H1 (cell line): ENCODE measurements at regions not wholly inside any gene's neighbourhood (a gene's known extent, or its start where the extent isn't known, plus 50 kb on each side); places are given as distances from the start of the nearest gene placed in this dataset.

ENCODE experiments used
- CTCF ChIA-PET: fragments of 300-600 bp; sonication (Branson Sonifier 250); formaldehyde crosslinking; loops from one replicate; lab custom pipeline; 2021; ENCODE audit not compliant: partially characterized antibody; lab: Charles Lee
- POLR2A ChIA-PET: fragments of 300-600 bp; sonication (Branson Sonifier 250); formaldehyde crosslinking; loops from one replicate; lab custom pipeline; 2021; ENCODE audit warnings: inconsistent platforms; ENCODE audit not compliant: partially characterized antibody; lab: Charles Lee
- DNase-seq, 2 experiments: peaks; one replicate each; pipeline versions ENCODE4 v3.0.0 to v3.0.0-alpha.2; 2010 to 2022; ENCODE audit warnings: low spot score in 2 of 2, low read depth in 1 of 2, mixed read lengths in 1 of 2
- FAIRE-seq: peaks from 2 replicates; lab custom pipeline; 2011; peaks lifted over from hg19 to GRCh38; lab: Jason Lieb, UNC
- H2AFZ ChIP-seq: 2 replicates; pipeline ENCODE4 v1.8.1; 2012; ENCODE audit warnings: low read length, inconsistent platforms
- H2AK5ac ChIP-seq: 2 replicates; pipeline ENCODE4 v1.6.1; 2013; ENCODE audit warnings: low read depth, low read length
- H2BK120ac ChIP-seq: replicated peaks from 2 replicates; pipeline ENCODE3; 2013; ENCODE audit warnings: low read depth, low read length, inconsistent platforms
- H2BK12ac ChIP-seq: 2 replicates; pipeline ENCODE4 v1.6.1; 2013; ENCODE audit warnings: low read depth, low read length
- H2BK15ac ChIP-seq: 2 replicates; pipeline ENCODE4 v1.6.1; 2013; ENCODE audit warnings: low read length
- H2BK20ac ChIP-seq: 2 replicates; pipeline ENCODE4 v1.6.1; 2013; ENCODE audit warnings: low read length
- H2BK5ac ChIP-seq: 2 replicates; pipeline ENCODE4 v1.6.1; 2013; ENCODE audit warnings: low read depth, low read length
- H3K14ac ChIP-seq: 2 replicates; pipeline ENCODE4 v1.6.1; 2013; ENCODE audit warnings: inconsistent platforms; ENCODE audit not compliant: insufficient read length
- H3K18ac ChIP-seq: 2 replicates; pipeline ENCODE4 v1.6.1; 2013; ENCODE audit warnings: low read length; ENCODE audit errors: extremely low read depth
- H3K23ac ChIP-seq: 2 replicates; pipeline ENCODE4 v1.6.1; 2013; ENCODE audit warnings: inconsistent platforms; ENCODE audit not compliant: insufficient read length
- H3K23me2 ChIP-seq: 2 replicates; pipeline ENCODE4 v1.6.1; 2013; ENCODE audit warnings: low read depth, low read length
- H3K27ac ChIP-seq: 2 replicates; pipeline ENCODE4 v1.6.1; 2011; ENCODE audit warnings: low read depth, low read length, inconsistent platforms
- H3K27me3 ChIP-seq, 4 experiments: replicated peaks in 1 of 4; 1 replicate in 1 of 4; 2 replicates in 3 of 4; pipeline versions ENCODE4 v1.6.1 to v1.8.1; 2011 to 2013; ENCODE audit warnings: low read length in 3 of 4, mild to moderate bottlenecking in 3 of 4, inconsistent platforms in 2 of 4, mixed read lengths in 2 of 4, moderate library complexity in 1 of 4; ENCODE audit not compliant: control insufficient read depth in 3 of 4, insufficient read depth in 3 of 4; ENCODE audit errors: extremely low read depth in 1 of 4
- H3K36me3 ChIP-seq, 4 experiments: 2 replicates each; pipeline versions ENCODE4 v1.6.1 to v1.8.1; 2011 to 2013; ENCODE audit warnings: mild to moderate bottlenecking in 4 of 4, low read length in 3 of 4, moderate library complexity in 2 of 4, control low read depth in 1 of 4, inconsistent platforms in 1 of 4; ENCODE audit not compliant: insufficient read depth in 4 of 4, control insufficient read depth in 2 of 4
- H3K4ac ChIP-seq: replicated peaks from 2 replicates; pipeline ENCODE3; 2013; ENCODE audit warnings: low read length, low read depth, mixed read lengths, inconsistent platforms; ENCODE audit not compliant: insufficient read length
- H3K4me1 ChIP-seq, 4 experiments: replicated peaks in 1 of 4; 1 replicate in 1 of 4; 2 replicates in 3 of 4; pipeline versions ENCODE4 v1.6.1 to v1.8.1; 2011 to 2013; ENCODE audit warnings: low read length in 3 of 4, inconsistent platforms in 2 of 4, mixed read lengths in 1 of 4; ENCODE audit not compliant: insufficient read depth in 4 of 4, control insufficient read depth in 3 of 4
- H3K4me2 ChIP-seq, 2 experiments: 2 replicates each; pipeline versions ENCODE4 v1.6.1 to v1.8.1; 2011 to 2013; ENCODE audit warnings: low read depth in 2 of 2, low read length in 2 of 2, control low read depth in 1 of 2, inconsistent platforms in 1 of 2, mild to moderate bottlenecking in 1 of 2; ENCODE audit not compliant: insufficient read depth in 1 of 2
- H3K4me3 ChIP-seq, 4 experiments: fragments of 200-600, 300-600 bp in 1 of 4; sonication (generic), shearing (Covaris generic), sonication (Bioruptor Twin) in 1 of 4; 2 replicates each; pipeline versions ENCODE4 v1.5.1 to v1.8.1; 2011 to 2016; ENCODE audit warnings: low read length in 4 of 4, low read depth in 3 of 4, control low read depth in 2 of 4, inconsistent platforms in 2 of 4, mild to moderate bottlenecking in 2 of 4, mixed read lengths in 1 of 4, moderate library complexity in 1 of 4; ENCODE audit not compliant: insufficient read depth in 2 of 4; ENCODE audit errors: extremely low read depth in 1 of 4
- H3K56ac ChIP-seq: replicated peaks from 2 replicates; pipeline ENCODE3; 2013; ENCODE audit warnings: low read depth, mild to moderate bottlenecking, mixed read lengths, low read length, inconsistent platforms; ENCODE audit not compliant: insufficient read length
- H3K79me1 ChIP-seq: 2 replicates; pipeline ENCODE4 v1.6.1; 2013; ENCODE audit warnings: low read depth, low read length, control low read depth
- H3K79me2 ChIP-seq, 2 experiments: 2 replicates each; pipeline versions ENCODE4 v1.6.1 to v1.8.1; 2012 to 2013; ENCODE audit warnings: low read length in 2 of 2, mild to moderate bottlenecking in 2 of 2, inconsistent platforms in 1 of 2; ENCODE audit not compliant: insufficient read depth in 2 of 2, control insufficient read depth in 1 of 2
- H3K9ac ChIP-seq, 4 experiments: replicated peaks in 1 of 4; 1 replicate in 1 of 4; 2 replicates in 3 of 4; pipeline versions ENCODE4 v1.6.1 to v1.8.1; 2011 to 2013; ENCODE audit warnings: low read depth in 3 of 4, low read length in 3 of 4, control low read depth in 2 of 4, mild to moderate bottlenecking in 2 of 4, moderate library complexity in 2 of 4, inconsistent platforms in 1 of 4; ENCODE audit errors: extremely low read depth in 1 of 4
- H3K9me3 ChIP-seq, 2 experiments: 2 replicates each; pipeline versions ENCODE4 v1.6.1 to v1.8.1; 2012 to 2013; ENCODE audit warnings: mild to moderate bottlenecking in 2 of 2, moderate library complexity in 2 of 2, control low read depth in 1 of 2, inconsistent platforms in 1 of 2, low read depth in 1 of 2, low read length in 1 of 2, mixed read lengths in 1 of 2; ENCODE audit not compliant: insufficient read depth in 2 of 2
- H4K20me1 ChIP-seq, 2 experiments: replicated peaks in 1 of 2; 2 replicates each; pipeline versions ENCODE3 to v1.8.1; 2011 to 2013; ENCODE audit warnings: inconsistent platforms in 2 of 2, low read length in 2 of 2, mild to moderate bottlenecking in 1 of 2; ENCODE audit not compliant: insufficient read depth in 2 of 2, control insufficient read depth in 1 of 2
- H4K5ac ChIP-seq: 2 replicates; pipeline ENCODE4 v1.6.1; 2013; ENCODE audit warnings: low read length, low read depth, mixed read lengths, inconsistent platforms; ENCODE audit not compliant: insufficient read length
- H4K8ac ChIP-seq: 2 replicates; pipeline ENCODE4 v1.8.0; 2013; ENCODE audit warnings: mild to moderate bottlenecking, moderate library complexity, low read length, inconsistent platforms; ENCODE audit not compliant: insufficient read depth; ENCODE audit errors: extremely low read depth
- H4K91ac ChIP-seq: replicated peaks from 2 replicates; pipeline ENCODE3; 2013; ENCODE audit warnings: low read length, mixed read lengths, inconsistent platforms; ENCODE audit not compliant: insufficient read length
- BACH1 ChIP-seq: IDR thresholded peaks from 2 replicates; pipeline ENCODE4 v1.6.1; 2012; ENCODE audit warnings: low read length, improper control_type of control experiment
- BRCA1 ChIP-seq: IDR thresholded peaks from 2 replicates; pipeline ENCODE4 v1.6.1; 2012; ENCODE audit warnings: low read depth, low read length, improper control_type of control experiment
- CHD1 ChIP-seq: IDR thresholded peaks from 2 replicates; pipeline ENCODE4 v1.6.1; 2012; ENCODE audit warnings: low read depth, low read length, improper control_type of control experiment
- CREB1 ChIP-seq: IDR thresholded peaks from 2 replicates; pipeline ENCODE4 v1.6.1; 2012; ENCODE audit warnings: inconsistent platforms
- EGR1 ChIP-seq: IDR thresholded peaks from 2 replicates; pipeline ENCODE4 v1.6.1; 2011; ENCODE audit warnings: low read depth, low read length, borderline replicate concordance
- FOSL1 ChIP-seq: IDR thresholded peaks from 2 replicates; pipeline ENCODE4 v1.6.1; 2011; ENCODE audit warnings: mild to moderate bottlenecking, low read depth, low read length, moderate library complexity; ENCODE audit not compliant: insufficient read depth
- GABPA ChIP-seq: IDR thresholded peaks from 2 replicates; pipeline ENCODE4 v1.6.1; 2011; ENCODE audit warnings: mild to moderate bottlenecking, low read length, moderate library complexity, borderline replicate concordance; ENCODE audit not compliant: insufficient read depth
- MAFK ChIP-seq: IDR thresholded peaks from 2 replicates; pipeline ENCODE4 v1.6.1; 2012; ENCODE audit warnings: low read depth, mild to moderate bottlenecking, improper control_type of control experiment, low read length
- NRF1 ChIP-seq: IDR thresholded peaks from 2 replicates; pipeline ENCODE4 v1.6.1; 2011; ENCODE audit warnings: mild to moderate bottlenecking, low read depth, low read length, improper control_type of control experiment
- POLR2AphosphoS5 ChIP-seq: IDR thresholded peaks from 2 replicates; pipeline ENCODE4 v1.6.1; 2011; ENCODE audit warnings: low read depth, low read length
- POU5F1 ChIP-seq: IDR thresholded peaks from 2 replicates; pipeline ENCODE4 v1.6.1; 2011; ENCODE audit warnings: low read depth, mild to moderate bottlenecking, low read length, moderate library complexity
- RAD21 ChIP-seq, 2 experiments: IDR thresholded peaks in 1 of 2; conservative IDR thresholded peaks in 1 of 2; 2 replicates each; pipeline ENCODE4 v1.6.1; 2011; ENCODE audit warnings: low read depth in 2 of 2, low read length in 2 of 2, improper control_type of control experiment in 1 of 2, inconsistent platforms in 1 of 2, mild to moderate bottlenecking in 1 of 2, moderate library complexity in 1 of 2
- SAP30 ChIP-seq: fragments of 300-600 bp; sonication (generic); IDR thresholded peaks from 2 replicates; pipeline ENCODE4 v1.7.1; 2012; ENCODE audit warnings: low read length, moderate library complexity, mild to moderate bottlenecking, inconsistent platforms; ENCODE audit not compliant: insufficient read depth, insufficient replicate concordance
- TBP ChIP-seq: IDR thresholded peaks from 2 replicates; pipeline ENCODE4 v1.6.1; 2011; ENCODE audit warnings: low read depth, low read length, improper control_type of control experiment
- WGBS, 2 experiments: shearing (Covaris generic) in 1 of 2; methylation state at CpG; one replicate each; pipeline versions ENCODE4 v1.1.6 to v1.1.7; 2013 to 2015; ENCODE audit warnings: low lambda C conversion rate in 2 of 2, mixed read lengths in 2 of 2, inconsistent platforms in 1 of 2, low coverage in 1 of 2, missing lambda C conversion rate in 1 of 2; ENCODE audit not compliant: insufficient replicate concordance in 2 of 2, insufficient coverage in 1 of 2, insufficient read length in 1 of 2; ENCODE audit errors: extremely low coverage in 1 of 2, missing lambda C conversion rate in 1 of 2; 5-methylcytosine and 5-hydroxymethylcytosine counted together
- TF ChIP-seq, protein P1 (sequence below): IDR thresholded peaks from 2 replicates; pipeline ENCODE4 v1.6.1; 2011; ENCODE audit warnings: low read length, improper control_type of control experiment

DNA sequence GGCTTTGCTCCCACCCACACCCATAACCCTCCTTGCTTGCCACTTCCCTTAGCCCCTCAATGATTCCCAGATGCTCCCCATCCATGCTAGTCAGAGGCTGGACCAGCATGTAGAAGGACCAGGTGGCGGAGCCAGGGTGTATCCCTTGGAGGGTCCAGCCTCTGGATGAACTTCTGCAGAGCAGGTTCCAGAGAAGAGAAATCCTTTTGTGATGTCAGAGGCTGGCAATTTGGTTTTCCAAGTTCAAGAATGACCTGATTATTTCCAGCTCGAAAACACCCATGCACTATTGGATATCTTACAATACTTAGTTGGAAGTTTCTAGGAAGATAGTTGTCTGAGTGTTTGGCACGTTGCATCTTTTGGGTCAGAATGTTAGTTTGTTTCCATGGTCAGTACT is 168.3 kb upstream of the RPS6KA3 start:
- Histone ChIP-seq H3K27me3 (no peaks in the 10 kb centered on the region), H2BK120ac (no peak overlapping the region), H3K18ac (no peak overlapping the region), H2BK20ac (no peak overlapping the region), H3K4me2 (no peak overlapping the region), H4K20me1 (no peaks in the 10 kb centered on the region), H2BK5ac (no peak overlapping the region), H3K23me2 (no peaks in the 10 kb centered on the region), H3K79me2 (no peaks in the 10 kb centered on the region), H3K4me1 (no peaks in the 10 kb centered on the region), H3K9ac (no peak overlapping the region), H3K14ac (no peak overlapping the region), H3K79me1 (no peaks in the 10 kb centered on the region), H2AFZ (no peak overlapping the region), H3K56ac (no peak overlapping the region), H2BK12ac (no peak overlapping the region), H3K27ac (no peak overlapping the region), H3K9me3 (no peaks in the 10 kb centered on the region), H2BK15ac (no peak overlapping the region), H4K5ac (no peak overlapping the region), H3K4me3 (no peak overlapping the region), H3K4ac (no peak overlapping the region), H3K36me3 (no peaks in the 10 kb centered on the region), H3K23ac (no peak overlapping the region), H4K91ac (no peak overlapping the region), H2AK5ac (no peak overlapping the region), H4K8ac (no peak overlapping the region)
- DNase-seq, result no peak
- WGBS, 2 experiments, result 96% methylated on average over 3 of the region's 3 CpGs; no CpG with 5 or more reads in 1 of the 2 experiments
- POLR2A ChIA-PET, result no interaction called here
- CTCF ChIA-PET, result interaction anchor here (1.2 kb wide), 1 partner anchor 182 kb away, joined by 4 read pairs; no protein-coding TSS in a partner anchor
- no peak for FAIRE-seq
- TF ChIP-seq TBP (no peak), EGR1 (no peak), MAFK (no peak), CREB1 (no peak), RAD21 (IDR thresholded peaks at IDR 0.05 in 1 of 2, conservative IDR thresholded peaks at IDR 0.05 in 1 of 2; ENCODE audit: low read depth in 2 of 2, low read length in 2 of 2) (no peak), POU5F1 (no peak), SAP30 (no peak), BACH1 (no peak), NRF1 (no peak), CHD1 (no peak), POLR2AphosphoS5 (no peak), FOSL1 (no peak), GABPA (no peak), BRCA1 (no peak)
- TF ChIP-seq, protein P1, sequence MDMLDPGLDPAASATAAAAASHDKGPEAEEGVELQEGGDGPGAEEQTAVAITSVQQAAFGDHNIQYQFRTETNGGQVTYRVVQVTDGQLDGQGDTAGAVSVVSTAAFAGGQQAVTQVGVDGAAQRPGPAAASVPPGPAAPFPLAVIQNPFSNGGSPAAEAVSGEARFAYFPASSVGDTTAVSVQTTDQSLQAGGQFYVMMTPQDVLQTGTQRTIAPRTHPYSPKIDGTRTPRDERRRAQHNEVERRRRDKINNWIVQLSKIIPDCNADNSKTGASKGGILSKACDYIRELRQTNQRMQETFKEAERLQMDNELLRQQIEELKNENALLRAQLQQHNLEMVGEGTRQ, result no peak
